HEK293T (cell line): ENCODE measurements at regions not wholly inside any gene's neighbourhood (a gene's known extent, or its start where the extent isn't known, plus 50 kb on each side); places are given as distances from the start of the nearest gene placed in this dataset.

Experiments
- CTCF ChIA-PET: fragments of 350-600 bp; formaldehyde crosslinking; extraction: SDS; loops from one replicate; lab custom pipeline; 2021; ENCODE audit warnings: antibody characterized with exemption, inconsistent platforms; lab: Yijun Ruan, JAX
- POLR2A ChIA-PET: fragments of 350-600 bp; formaldehyde crosslinking; extraction: SDS; loops from one replicate; lab custom pipeline; 2020; ENCODE audit warnings: antibody characterized with exemption, inconsistent platforms; lab: Yijun Ruan, JAX
- DNase-seq: peaks from one replicate; pipeline ENCODE4 v3.0.0; 2012; ENCODE audit warnings: mixed read lengths; ENCODE audit errors: extremely low spot score
- ARNT ChIP-seq: fragments of 450-650 bp; IDR thresholded peaks from 2 replicates; pipeline ENCODE4 v1.6.1; 2017; ENCODE audit warnings: mild to moderate bottlenecking
- BHLHE40 ChIP-seq: fragments of 450-650 bp; IDR thresholded peaks from 2 replicates; pipeline ENCODE4 v1.6.1; 2016; ENCODE audit warnings: mild to moderate bottlenecking, moderate library complexity, borderline replicate concordance
- CTBP1 ChIP-seq: fragments of 450-650 bp; IDR thresholded peaks from 2 replicates; pipeline ENCODE4 v1.6.1; 2016; ENCODE audit warnings: borderline replicate concordance
- ELF4 ChIP-seq: fragments of 450-650 bp; IDR thresholded peaks from 2 replicates; pipeline ENCODE4 v1.6.1; 2017; ENCODE audit warnings: antibody characterized with exemption
- FOXA1 ChIP-seq: fragments of 450-650 bp; IDR thresholded peaks from 2 replicates; pipeline ENCODE4 v1.6.1; 2016; ENCODE audit warnings: mild to moderate bottlenecking
- FOXK2 ChIP-seq: fragments of 450-650 bp; IDR thresholded peaks from 2 replicates; pipeline ENCODE4 v1.6.1; 2016; ENCODE audit warnings: mild to moderate bottlenecking
- FOXM1 ChIP-seq: fragments of 450-650 bp; IDR thresholded peaks from 2 replicates; pipeline ENCODE4 v1.6.1; 2017; ENCODE audit warnings: mild to moderate bottlenecking, borderline replicate concordance
- HDGF ChIP-seq: fragments of 450-650 bp; IDR thresholded peaks from 2 replicates; pipeline ENCODE4 v1.6.1; 2017; ENCODE audit warnings: antibody characterized with exemption, borderline replicate concordance
- L3MBTL2 ChIP-seq: fragments of 450-650 bp; conservative IDR thresholded peaks from 2 replicates; pipeline ENCODE4 v1.6.1; 2016; ENCODE audit warnings: mild to moderate bottlenecking
- LEF1 ChIP-seq: fragments of 450-650 bp; IDR thresholded peaks from 2 replicates; pipeline ENCODE4 v1.6.1; 2017; ENCODE audit warnings: mild to moderate bottlenecking, borderline replicate concordance
- NFRKB ChIP-seq: fragments of 450-650 bp; IDR thresholded peaks from 2 replicates; pipeline ENCODE4 v1.6.1; 2016; ENCODE audit warnings: mild to moderate bottlenecking, moderate library complexity
- PKNOX1 ChIP-seq: fragments of 450-650 bp; IDR thresholded peaks from 2 replicates; pipeline ENCODE4 v1.6.1; 2016
- SP1 ChIP-seq: fragments of 450-650 bp; IDR thresholded peaks from 2 replicates; pipeline ENCODE4 v1.6.1; 2017
- SUZ12 ChIP-seq: fragments of 450-650 bp; IDR thresholded peaks from 2 replicates; pipeline ENCODE4 v1.6.1; 2016; ENCODE audit warnings: mild to moderate bottlenecking
- TARDBP ChIP-seq: fragments of 450-650 bp; IDR thresholded peaks from 2 replicates; pipeline ENCODE4 v1.6.1; 2016
- ZNF384 ChIP-seq: fragments of 450-650 bp; IDR thresholded peaks from 2 replicates; pipeline ENCODE4 v1.6.1; 2016

DNA sequence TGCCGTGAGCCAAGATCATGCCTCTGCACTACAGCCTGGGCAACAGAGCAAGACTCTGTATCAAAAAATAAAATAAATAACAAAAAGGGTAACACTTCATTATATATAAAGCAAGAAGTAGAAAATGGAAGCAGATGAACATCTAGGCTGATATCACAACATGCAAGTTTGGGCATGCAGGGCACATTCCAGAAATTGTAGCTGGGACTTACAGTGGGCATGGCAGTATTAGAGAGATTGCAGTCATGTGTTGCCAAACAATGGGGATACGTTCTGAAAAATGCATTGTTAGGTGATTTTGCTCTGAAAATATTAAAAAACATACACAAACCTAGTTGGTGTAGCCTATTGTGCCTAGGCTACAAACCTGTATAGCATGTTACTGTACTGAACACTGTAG lies 441.0 kb upstream of the PRMT6 start:
- CTCF ChIA-PET = no interaction called here
- no peak for DNase-seq
- POLR2A ChIA-PET = no interaction called here
- no peak for TF ChIP-seq HDGF
- no peak for TF ChIP-seq NFRKB
- TF ChIP-seq ZNF384 = no peak

GRCh38 chr1:106619080-106619826 lies 437.2 kb upstream of the PRMT6 start:
- ChIA-PET POLR2A (no interaction called here), CTCF (no interaction called here)
- no peak for DNase-seq
- TF ChIP-seq NFRKB (no peak), HDGF (no peak), LEF1 (no peak), SUZ12 (no peak), ELF4 (no peak), BHLHE40 (no peak), FOXM1 (no peak), FOXA1 (no peak), ARNT (no peak), FOXK2 (no peak), TARDBP (no peak), PKNOX1 (no peak), ZNF384 (no peak), CTBP1 (no peak), SP1 (no peak), L3MBTL2 (no peak)

DNA sequence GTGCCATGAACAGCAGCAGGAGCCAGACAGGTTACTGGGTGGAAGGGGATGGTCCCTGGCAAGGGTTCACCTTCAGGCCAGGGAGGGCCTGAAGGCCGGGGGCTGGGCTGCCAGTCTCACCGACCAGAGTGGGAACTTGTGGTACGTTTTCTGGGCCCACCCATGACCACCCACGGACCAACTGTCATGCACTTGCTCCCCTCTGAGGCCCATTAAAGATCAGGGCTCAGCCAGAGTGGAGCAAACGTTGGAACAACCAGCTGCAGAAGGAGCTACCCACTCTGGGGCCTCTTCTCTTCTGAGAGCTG lies 436.7 kb upstream of the PRMT6 start:
- POLR2A ChIA-PET = no interaction called here
- TF ChIP-seq TARDBP = no peak
- no peak for TF ChIP-seq FOXM1
- TF ChIP-seq CTBP1 = no peak
- no peak for TF ChIP-seq FOXK2
- TF ChIP-seq ZNF384 = no peak
- TF ChIP-seq PKNOX1 = no peak
- no peak for TF ChIP-seq ELF4
- no peak for TF ChIP-seq SP1
- TF ChIP-seq BHLHE40 = no peak
- no peak for TF ChIP-seq FOXA1
- TF ChIP-seq L3MBTL2 = no peak
- TF ChIP-seq SUZ12 = no peak
- TF ChIP-seq HDGF = no peak
- no peak for TF ChIP-seq LEF1
- TF ChIP-seq NFRKB = no peak
- no peak for TF ChIP-seq ARNT
- CTCF ChIA-PET = no interaction called here
- DNase-seq = no peak

GRCh38 chr1:106620521-106620954 lies 435.9 kb upstream of the PRMT6 start:
- no peak for DNase-seq
- ChIA-PET POLR2A (no interaction called here), CTCF (no interaction called here)
- TF ChIP-seq NFRKB (no peak), ARNT (no peak), HDGF (no peak), PKNOX1 (no peak), FOXA1 (no peak), SUZ12 (no peak), LEF1 (no peak), ELF4 (no peak), FOXM1 (no peak), CTBP1 (no peak), L3MBTL2 (no peak)

DNA sequence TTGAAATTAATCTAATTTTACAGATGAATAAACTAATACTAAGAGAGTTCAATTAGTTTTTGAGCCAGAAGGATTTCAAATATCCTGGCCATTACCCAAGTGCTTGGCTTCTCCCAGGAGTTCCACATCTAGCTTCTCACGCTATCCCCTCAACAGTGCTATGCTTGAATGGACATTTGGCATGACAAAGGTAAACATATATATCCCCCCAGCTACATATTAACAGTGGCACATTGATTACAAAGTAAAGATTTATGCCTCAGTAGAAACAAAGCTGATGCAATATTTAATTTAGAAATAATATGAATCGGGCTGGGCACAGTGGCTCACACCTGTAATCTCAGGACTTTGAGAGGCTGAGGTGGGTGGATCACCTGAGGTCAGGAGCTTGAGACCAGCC lies 434.6 kb upstream of the PRMT6 start:
- TF ChIP-seq NFRKB (no peak), HDGF (no peak), L3MBTL2 (no peak), FOXK2 (no peak), LEF1 (no peak), SP1 (no peak), ARNT (no peak), FOXM1 (no peak), ELF4 (no peak), BHLHE40 (no peak), ZNF384 (no peak), TARDBP (no peak), PKNOX1 (no peak), CTBP1 (no peak), FOXA1 (no peak)
- POLR2A ChIA-PET = no interaction called here
- CTCF ChIA-PET = no interaction called here
- no peak for DNase-seq

GRCh38 chr1:106637566-106637965 lies 418.9 kb upstream of the PRMT6 start:
- DNase-seq = no peak
- ChIA-PET CTCF (interaction anchor here (0.6 kb wide), 1 partner anchor 273 kb away, joined by 3 read pairs; no protein-coding TSS in a partner anchor), POLR2A (no interaction called here)
- no peak for TF ChIP-seq FOXM1
- TF ChIP-seq FOXA1 = no peak
- TF ChIP-seq PKNOX1 = no peak
- TF ChIP-seq ELF4 = no peak
- TF ChIP-seq ZNF384 = no peak
- TF ChIP-seq L3MBTL2 = no peak
- no peak for TF ChIP-seq TARDBP
- no peak for TF ChIP-seq ARNT
- no peak for TF ChIP-seq SUZ12
- TF ChIP-seq BHLHE40 = no peak
- no peak for TF ChIP-seq CTBP1
